Right lobe of liver (tissue), 4 donors: ENCODE measurements at regions not wholly inside any gene's neighbourhood (a gene's known extent, or its start where the extent isn't known, plus 50 kb on each side); places are given as distances from the start of the nearest gene placed in this dataset.

Experiments
- POLR2A ChIP-seq: fragments of 450-650 bp; IDR thresholded peaks from one replicate; pipeline ENCODE4 v1.6.1; 2017; ENCODE audit warnings: antibody characterized with exemption, mild to moderate bottlenecking
- TF ChIP-seq, protein P1 (sequence below), 4 donors: fragments of 200-600 bp in 3 of 4; fragments of 450-650 bp in 1 of 4; IDR thresholded peaks; one replicate each; pipeline versions ENCODE4 v1.5.1 to v1.8.0; 2016 to 2022; ENCODE audit warnings: antibody characterized with exemption in 4 of 4, mild to moderate bottlenecking in 2 of 4
- donor health status: DM: no; HTN: no; CAD: no.
- donor health status: DM: no; HTN: no; CAD: no.
- donor health status: DM: no; HTN: yes; CAD: no.

DNA sequence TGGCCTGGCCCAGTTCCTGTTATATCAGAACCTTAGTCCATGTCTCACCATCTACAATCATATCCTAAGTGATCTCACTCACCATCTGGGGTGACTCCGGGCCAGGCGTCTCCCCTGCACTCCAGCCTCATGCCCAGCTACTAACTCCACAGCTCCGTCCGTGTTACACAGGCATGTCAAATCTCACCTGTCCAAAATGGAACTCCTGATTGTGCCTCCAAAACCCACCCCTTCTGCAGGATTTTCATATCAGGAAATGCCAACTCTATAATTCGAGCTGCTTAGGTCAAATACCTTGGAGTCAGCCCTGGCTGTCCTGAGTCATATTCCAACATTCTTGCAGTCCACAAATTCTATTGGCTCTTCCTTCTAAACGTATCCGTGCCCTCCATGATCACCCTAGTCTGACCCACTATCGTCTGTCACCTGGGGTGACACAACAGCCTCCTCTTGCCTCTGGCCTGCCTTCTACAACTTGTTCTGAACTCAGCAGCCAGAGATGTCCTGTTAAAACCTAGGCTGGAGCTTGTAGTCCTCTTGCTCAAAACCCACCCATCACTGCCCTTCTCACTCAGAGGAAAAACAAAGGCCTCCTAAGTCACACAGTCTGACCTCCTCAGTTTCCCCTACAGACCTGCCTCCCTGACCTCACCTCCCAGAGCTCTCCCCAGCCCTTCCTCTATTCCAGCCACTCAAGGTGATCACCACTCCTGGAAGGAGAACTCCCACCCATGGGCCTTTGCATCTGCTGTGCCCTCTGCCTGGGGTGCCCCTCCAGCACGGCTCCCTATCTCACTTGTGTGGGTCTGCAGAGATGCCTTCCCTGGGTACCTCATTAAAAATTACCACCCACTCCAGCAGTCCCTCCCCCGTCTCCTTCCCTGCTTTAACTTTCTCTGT, 85.3 kb upstream of the SIRPA start:
- no peak for TF ChIP-seq POLR2A
- TF ChIP-seq, protein P1, sequence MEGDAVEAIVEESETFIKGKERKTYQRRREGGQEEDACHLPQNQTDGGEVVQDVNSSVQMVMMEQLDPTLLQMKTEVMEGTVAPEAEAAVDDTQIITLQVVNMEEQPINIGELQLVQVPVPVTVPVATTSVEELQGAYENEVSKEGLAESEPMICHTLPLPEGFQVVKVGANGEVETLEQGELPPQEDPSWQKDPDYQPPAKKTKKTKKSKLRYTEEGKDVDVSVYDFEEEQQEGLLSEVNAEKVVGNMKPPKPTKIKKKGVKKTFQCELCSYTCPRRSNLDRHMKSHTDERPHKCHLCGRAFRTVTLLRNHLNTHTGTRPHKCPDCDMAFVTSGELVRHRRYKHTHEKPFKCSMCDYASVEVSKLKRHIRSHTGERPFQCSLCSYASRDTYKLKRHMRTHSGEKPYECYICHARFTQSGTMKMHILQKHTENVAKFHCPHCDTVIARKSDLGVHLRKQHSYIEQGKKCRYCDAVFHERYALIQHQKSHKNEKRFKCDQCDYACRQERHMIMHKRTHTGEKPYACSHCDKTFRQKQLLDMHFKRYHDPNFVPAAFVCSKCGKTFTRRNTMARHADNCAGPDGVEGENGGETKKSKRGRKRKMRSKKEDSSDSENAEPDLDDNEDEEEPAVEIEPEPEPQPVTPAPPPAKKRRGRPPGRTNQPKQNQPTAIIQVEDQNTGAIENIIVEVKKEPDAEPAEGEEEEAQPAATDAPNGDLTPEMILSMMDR (IDR thresholded peaks at IDR 0.05): no peak
